Activated gamma-delta T cell (primary cell): ENCODE measurements at regions not wholly inside any gene's neighbourhood (a gene's known extent, or its start where the extent isn't known, plus 50 kb on each side); places are given as distances from the start of the nearest gene placed in this dataset.

Experiments used
- DNase-seq: peaks from one replicate; lab custom pipeline; 2025; lab: John Stamatoyannopoulos, UW

GRCh38 chr2:65845442-65846182, 413.2 kb upstream of the SPRED2 start:
- no peak for DNase-seq

GRCh38 chr2:65842104-65842503, 409.7 kb upstream of the SPRED2 start:
- no peak for DNase-seq

GRCh38 chr2:65835975-65836549, 403.7 kb upstream of the SPRED2 start:
- DNase-seq: no peak

GRCh38 chr2:65834771-65835475, 402.5 kb upstream of the SPRED2 start:
- no peak for DNase-seq

- DNase-seq: no peak
Measured at GRCh38 chr2:65834062-65834461, 401.7 kb upstream of the SPRED2 start.

GRCh38 chr2:65831509-65831908, 399.1 kb upstream of the SPRED2 start:
- no peak for DNase-seq

- no peak for DNase-seq
Measured at GRCh38 chr2:65826567-65826966, 394.2 kb upstream of the SPRED2 start.

- no peak for DNase-seq
Measured at GRCh38 chr2:65823511-65823910, 391.1 kb upstream of the SPRED2 start.

- no peak for DNase-seq
Measured at GRCh38 chr2:65820454-65820853, 388.1 kb upstream of the SPRED2 start.

GRCh38 chr2:65819963-65820362, 387.6 kb upstream of the SPRED2 start:
- DNase-seq: no peak

- DNase-seq: no peak
Measured at GRCh38 chr2:65818873-65819451, 386.6 kb upstream of the SPRED2 start.

- no peak for DNase-seq
Measured at GRCh38 chr2:65813631-65814173, 381.3 kb upstream of the SPRED2 start.

- DNase-seq: no peak
Measured at GRCh38 chr2:65812887-65813286, 380.5 kb upstream of the SPRED2 start.

GRCh38 chr2:65807942-65808341, 375.5 kb upstream of the SPRED2 start:
- no peak for DNase-seq

GRCh38 chr2:65804777-65805176, 372.4 kb upstream of the SPRED2 start:
- no peak for DNase-seq

GRCh38 chr2:65802298-65802942, 370.0 kb upstream of the SPRED2 start:
- DNase-seq: no peak

- DNase-seq: no peak
Measured at GRCh38 chr2:65800998-65801397, 368.6 kb upstream of the SPRED2 start.

- no peak for DNase-seq
Measured at GRCh38 chr2:65799141-65799854, 366.9 kb upstream of the SPRED2 start.

GRCh38 chr2:65798641-65799040, 366.2 kb upstream of the SPRED2 start:
- no peak for DNase-seq

GRCh38 chr2:65794994-65795393, 362.6 kb upstream of the SPRED2 start:
- DNase-seq: no peak

- DNase-seq: no peak
Measured at GRCh38 chr2:65791404-65791975, 359.1 kb upstream of the SPRED2 start.
